Panc1 (cell line): ENCODE measurements at regions not wholly inside any gene's neighbourhood (a gene's known extent, or its start where the extent isn't known, plus 50 kb on each side); places are given as distances from the start of the nearest gene placed in this dataset.

Experiments
- TF ChIP-seq, protein P1 (sequence below): fragments of 450-650 bp; IDR thresholded peaks from 2 replicates; pipeline ENCODE4 v1.5.1; 2017; ENCODE audit warnings: mild to moderate bottlenecking
- TF ChIP-seq, protein P2 (sequence below), 2 experiments: IDR thresholded peaks; 2 replicates each; pipeline ENCODE4 v1.6.1; 2011 to 2012; ENCODE audit warnings: low read depth in 2 of 2, control low read depth in 1 of 2, low read length in 1 of 2, mild to moderate bottlenecking in 1 of 2, moderate library complexity in 1 of 2; ENCODE audit not compliant: insufficient read depth in 1 of 2

- TF ChIP-seq, protein P1, sequence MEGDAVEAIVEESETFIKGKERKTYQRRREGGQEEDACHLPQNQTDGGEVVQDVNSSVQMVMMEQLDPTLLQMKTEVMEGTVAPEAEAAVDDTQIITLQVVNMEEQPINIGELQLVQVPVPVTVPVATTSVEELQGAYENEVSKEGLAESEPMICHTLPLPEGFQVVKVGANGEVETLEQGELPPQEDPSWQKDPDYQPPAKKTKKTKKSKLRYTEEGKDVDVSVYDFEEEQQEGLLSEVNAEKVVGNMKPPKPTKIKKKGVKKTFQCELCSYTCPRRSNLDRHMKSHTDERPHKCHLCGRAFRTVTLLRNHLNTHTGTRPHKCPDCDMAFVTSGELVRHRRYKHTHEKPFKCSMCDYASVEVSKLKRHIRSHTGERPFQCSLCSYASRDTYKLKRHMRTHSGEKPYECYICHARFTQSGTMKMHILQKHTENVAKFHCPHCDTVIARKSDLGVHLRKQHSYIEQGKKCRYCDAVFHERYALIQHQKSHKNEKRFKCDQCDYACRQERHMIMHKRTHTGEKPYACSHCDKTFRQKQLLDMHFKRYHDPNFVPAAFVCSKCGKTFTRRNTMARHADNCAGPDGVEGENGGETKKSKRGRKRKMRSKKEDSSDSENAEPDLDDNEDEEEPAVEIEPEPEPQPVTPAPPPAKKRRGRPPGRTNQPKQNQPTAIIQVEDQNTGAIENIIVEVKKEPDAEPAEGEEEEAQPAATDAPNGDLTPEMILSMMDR: no peak
- TF ChIP-seq, protein P2, sequence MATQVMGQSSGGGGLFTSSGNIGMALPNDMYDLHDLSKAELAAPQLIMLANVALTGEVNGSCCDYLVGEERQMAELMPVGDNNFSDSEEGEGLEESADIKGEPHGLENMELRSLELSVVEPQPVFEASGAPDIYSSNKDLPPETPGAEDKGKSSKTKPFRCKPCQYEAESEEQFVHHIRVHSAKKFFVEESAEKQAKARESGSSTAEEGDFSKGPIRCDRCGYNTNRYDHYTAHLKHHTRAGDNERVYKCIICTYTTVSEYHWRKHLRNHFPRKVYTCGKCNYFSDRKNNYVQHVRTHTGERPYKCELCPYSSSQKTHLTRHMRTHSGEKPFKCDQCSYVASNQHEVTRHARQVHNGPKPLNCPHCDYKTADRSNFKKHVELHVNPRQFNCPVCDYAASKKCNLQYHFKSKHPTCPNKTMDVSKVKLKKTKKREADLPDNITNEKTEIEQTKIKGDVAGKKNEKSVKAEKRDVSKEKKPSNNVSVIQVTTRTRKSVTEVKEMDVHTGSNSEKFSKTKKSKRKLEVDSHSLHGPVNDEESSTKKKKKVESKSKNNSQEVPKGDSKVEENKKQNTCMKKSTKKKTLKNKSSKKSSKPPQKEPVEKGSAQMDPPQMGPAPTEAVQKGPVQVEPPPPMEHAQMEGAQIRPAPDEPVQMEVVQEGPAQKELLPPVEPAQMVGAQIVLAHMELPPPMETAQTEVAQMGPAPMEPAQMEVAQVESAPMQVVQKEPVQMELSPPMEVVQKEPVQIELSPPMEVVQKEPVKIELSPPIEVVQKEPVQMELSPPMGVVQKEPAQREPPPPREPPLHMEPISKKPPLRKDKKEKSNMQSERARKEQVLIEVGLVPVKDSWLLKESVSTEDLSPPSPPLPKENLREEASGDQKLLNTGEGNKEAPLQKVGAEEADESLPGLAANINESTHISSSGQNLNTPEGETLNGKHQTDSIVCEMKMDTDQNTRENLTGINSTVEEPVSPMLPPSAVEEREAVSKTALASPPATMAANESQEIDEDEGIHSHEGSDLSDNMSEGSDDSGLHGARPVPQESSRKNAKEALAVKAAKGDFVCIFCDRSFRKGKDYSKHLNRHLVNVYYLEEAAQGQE (IDR thresholded peaks at IDR 0.05; ENCODE audit: insufficient read depth in 1 of 2, low read depth in 2 of 2, low read length in 1 of 2): no peak
These were observed 83.7 kb downstream of the PLXNA1 start for GRCh38 chr3:127066635-127067034.
